Liver (tissue), 8 donors: ENCODE measurements at regions not wholly inside any gene's neighbourhood (a gene's known extent, or its start where the extent isn't known, plus 50 kb on each side); places are given as distances from the start of the nearest gene placed in this dataset.

ENCODE experiments used
- DNase-seq: peaks from one replicate; pipeline ENCODE4 v3.0.0-alpha.2; 2017; ENCODE audit warnings: low spot score
- H3K27ac ChIP-seq, 2 donors: one replicate each; pipeline ENCODE4 v1.7.0; 2013; ENCODE audit warnings: inconsistent platforms in 2 of 2, low read length in 2 of 2, control low read depth in 1 of 2, low read depth in 1 of 2, mild to moderate bottlenecking in 1 of 2
- H3K27me3 ChIP-seq, 4 donors: one replicate each; pipeline versions ENCODE4 v1.6.1 to v1.7.0; 2013; ENCODE audit warnings: low read length in 3 of 4, inconsistent platforms in 1 of 4, mild to moderate bottlenecking in 1 of 4, moderate library complexity in 1 of 4; ENCODE audit not compliant: control insufficient read depth in 4 of 4, insufficient read depth in 4 of 4
- H3K36me3 ChIP-seq, 4 donors: one replicate each; pipeline versions ENCODE4 v1.6.1 to v1.7.0; 2013; ENCODE audit warnings: low read length in 3 of 4, mild to moderate bottlenecking in 3 of 4, low read depth in 1 of 4, moderate library complexity in 1 of 4; ENCODE audit not compliant: control insufficient read depth in 4 of 4, insufficient read depth in 3 of 4
- H3K4me1 ChIP-seq, 4 donors: one replicate each; pipeline versions ENCODE4 v1.6.1 to v1.7.0; 2013; ENCODE audit warnings: low read length in 3 of 4, mild to moderate bottlenecking in 3 of 4, moderate library complexity in 1 of 4; ENCODE audit not compliant: control insufficient read depth in 4 of 4, insufficient read depth in 4 of 4
- H3K4me3 ChIP-seq, 3 donors: one replicate each; pipeline versions ENCODE4 v1.6.1 to v1.7.0; 2013; ENCODE audit warnings: low read length in 3 of 3, control low read depth in 1 of 3, low read depth in 1 of 3, mild to moderate bottlenecking in 1 of 3
- H3K9ac ChIP-seq, 2 donors: one replicate each; pipeline ENCODE4 v1.7.0; 2013; ENCODE audit warnings: low read length in 2 of 2, mild to moderate bottlenecking in 2 of 2, moderate library complexity in 2 of 2, control low read depth in 1 of 2, low read depth in 1 of 2
- H3K9me3 ChIP-seq, 4 donors: one replicate each; pipeline versions ENCODE4 v1.6.1 to v1.7.0; 2013; ENCODE audit warnings: low read length in 3 of 4; ENCODE audit not compliant: control insufficient read depth in 4 of 4
- CTCF ChIP-seq: fragments of 150-350 bp; IDR thresholded peaks from 2 replicates; pipeline ENCODE4 v1.5.1; 2017; ENCODE audit warnings: improper control_type of control experiment, low read depth, low read length; ENCODE audit not compliant: missing input control
- EGR1 ChIP-seq, 2 donors: IDR thresholded peaks; 2 replicates each; pipeline ENCODE4 v1.6.1; 2016 to 2018; ENCODE audit warnings: antibody characterized with exemption in 2 of 2, low read depth in 2 of 2
- FOXA1 ChIP-seq: IDR thresholded peaks from 2 replicates; pipeline ENCODE4 v1.6.1; 2016; ENCODE audit warnings: antibody characterized with exemption
- FOXA2 ChIP-seq: IDR thresholded peaks from 2 replicates; pipeline ENCODE4 v1.6.1; 2016; ENCODE audit warnings: antibody characterized with exemption
- GABPA ChIP-seq, 2 donors: IDR thresholded peaks in 1 of 2; conservative IDR thresholded peaks in 1 of 2; 2 replicates each; pipeline ENCODE4 v1.6.1; 2016; ENCODE audit warnings: antibody characterized with exemption in 2 of 2, mild to moderate bottlenecking in 1 of 2, moderate library complexity in 1 of 2
- HNF4G ChIP-seq: IDR thresholded peaks from 2 replicates; pipeline ENCODE4 v1.6.1; 2016; ENCODE audit warnings: antibody characterized with exemption
- JUND ChIP-seq, 2 donors: IDR thresholded peaks; 2 replicates each; pipeline ENCODE4 v1.6.1; 2016; ENCODE audit warnings: antibody characterized with exemption in 2 of 2
- NR2F2 ChIP-seq: IDR thresholded peaks from 2 replicates; pipeline ENCODE4 v1.6.1; 2016; ENCODE audit warnings: antibody characterized with exemption
- RXRA ChIP-seq, 2 donors: IDR thresholded peaks; 2 replicates each; pipeline ENCODE4 v1.6.1; 2017 to 2018; ENCODE audit warnings: antibody characterized with exemption in 2 of 2, mild to moderate bottlenecking in 1 of 2
- YY1 ChIP-seq: IDR thresholded peaks from 2 replicates; pipeline ENCODE4 v1.6.1; 2016; ENCODE audit warnings: antibody characterized with exemption, mild to moderate bottlenecking
- WGBS: extraction: QIAGEN DNeasy Blood & Tissue Kit; methylation state at CpG from one replicate; pipeline ENCODE4 v1.1.7; 2013; 5-methylcytosine and 5-hydroxymethylcytosine counted together
- TF ChIP-seq, protein P1 (sequence below): IDR thresholded peaks from 2 replicates; pipeline ENCODE4 v1.6.1; 2016; ENCODE audit warnings: antibody characterized with exemption
- TF ChIP-seq, protein P2 (sequence below): IDR thresholded peaks from 2 replicates; pipeline ENCODE4 v1.6.1; 2016; ENCODE audit warnings: antibody characterized with exemption
- TF ChIP-seq, protein P3 (sequence below): IDR thresholded peaks from 2 replicates; pipeline ENCODE4 v1.6.1; 2016; ENCODE audit warnings: antibody characterized with exemption, mild to moderate bottlenecking
- donor health status: healthy.
- donor health status: healthy.
- donor health status: healthy.
- donor health status: healthy.
- donor health status: healthy.

GRCh38 chr2:104023306-104023705 is 830.6 kb upstream of the POU3F3 start:
- Histone ChIP-seq H3K36me3 (no peaks in the 10 kb centered on the region), H3K4me3 (no peak overlapping the region), H3K9me3 (no peaks in the 10 kb centered on the region), H3K9ac (no peak overlapping the region), H3K27me3 (peaks cover 0 to 3% (median 0%) of the 10 kb centered on the region in 4 donors), H3K27ac (no peak overlapping the region), H3K4me1 (no peaks in the 10 kb centered on the region)
- DNase-seq = no peak
- TF ChIP-seq, protein P1, sequence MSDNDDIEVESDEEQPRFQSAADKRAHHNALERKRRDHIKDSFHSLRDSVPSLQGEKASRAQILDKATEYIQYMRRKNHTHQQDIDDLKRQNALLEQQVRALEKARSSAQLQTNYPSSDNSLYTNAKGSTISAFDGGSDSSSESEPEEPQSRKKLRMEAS = no peak
- TF ChIP-seq, protein P2, sequence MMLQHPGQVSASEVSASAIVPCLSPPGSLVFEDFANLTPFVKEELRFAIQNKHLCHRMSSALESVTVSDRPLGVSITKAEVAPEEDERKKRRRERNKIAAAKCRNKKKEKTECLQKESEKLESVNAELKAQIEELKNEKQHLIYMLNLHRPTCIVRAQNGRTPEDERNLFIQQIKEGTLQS = no peak
- TF ChIP-seq CTCF (no peak), YY1 (no peak), RXRA (IDR thresholded peaks at IDR 0.05) (no peak), FOXA2 (no peak)
- WGBS = 81% methylated on average over 2 of the region's 2 CpGs

DNA sequence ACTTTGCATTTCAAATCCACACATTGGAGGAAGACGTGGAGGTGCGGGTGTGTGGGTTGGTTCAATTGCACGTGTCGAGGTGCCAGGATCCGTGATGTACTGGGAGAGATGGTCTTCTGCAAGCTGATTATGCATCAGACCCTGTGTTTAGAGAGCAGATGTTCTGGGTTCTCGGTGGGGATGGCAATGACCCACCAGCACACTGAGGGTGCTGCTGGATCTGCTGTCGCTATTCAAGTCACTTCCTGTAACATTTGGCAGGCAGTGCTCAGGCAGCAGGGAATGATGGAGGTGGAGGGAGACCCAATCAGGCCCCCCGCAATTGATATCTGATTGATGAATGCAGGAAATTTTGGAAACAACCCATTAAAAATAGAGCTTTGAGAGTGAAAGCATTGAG is 830.1 kb upstream of the POU3F3 start:
- Histone ChIP-seq H3K9me3 (no peaks in the 10 kb centered on the region), H3K27me3 (peaks cover 0 to 3% (median 0%) of the 10 kb centered on the region in 4 donors), H3K4me1 (no peaks in the 10 kb centered on the region), H3K27ac (no peak overlapping the region), H3K4me3 (no peak overlapping the region), H3K36me3 (no peaks in the 10 kb centered on the region), H3K9ac (no peak overlapping the region)
- TF ChIP-seq EGR1 (IDR thresholded peaks at IDR 0.05; ENCODE audit: low read depth in 2 of 2) (no peak), FOXA1 (no peak), NR2F2 (no peak), FOXA2 (no peak), JUND (IDR thresholded peaks at IDR 0.05) (no peak), CTCF (no peak), HNF4G (no peak), GABPA (IDR thresholded peaks at IDR 0.05 in 1 of 2, conservative IDR thresholded peaks at IDR 0.05 in 1 of 2) (no peak)
- TF ChIP-seq, protein P1 = no peak
- TF ChIP-seq, protein P3, sequence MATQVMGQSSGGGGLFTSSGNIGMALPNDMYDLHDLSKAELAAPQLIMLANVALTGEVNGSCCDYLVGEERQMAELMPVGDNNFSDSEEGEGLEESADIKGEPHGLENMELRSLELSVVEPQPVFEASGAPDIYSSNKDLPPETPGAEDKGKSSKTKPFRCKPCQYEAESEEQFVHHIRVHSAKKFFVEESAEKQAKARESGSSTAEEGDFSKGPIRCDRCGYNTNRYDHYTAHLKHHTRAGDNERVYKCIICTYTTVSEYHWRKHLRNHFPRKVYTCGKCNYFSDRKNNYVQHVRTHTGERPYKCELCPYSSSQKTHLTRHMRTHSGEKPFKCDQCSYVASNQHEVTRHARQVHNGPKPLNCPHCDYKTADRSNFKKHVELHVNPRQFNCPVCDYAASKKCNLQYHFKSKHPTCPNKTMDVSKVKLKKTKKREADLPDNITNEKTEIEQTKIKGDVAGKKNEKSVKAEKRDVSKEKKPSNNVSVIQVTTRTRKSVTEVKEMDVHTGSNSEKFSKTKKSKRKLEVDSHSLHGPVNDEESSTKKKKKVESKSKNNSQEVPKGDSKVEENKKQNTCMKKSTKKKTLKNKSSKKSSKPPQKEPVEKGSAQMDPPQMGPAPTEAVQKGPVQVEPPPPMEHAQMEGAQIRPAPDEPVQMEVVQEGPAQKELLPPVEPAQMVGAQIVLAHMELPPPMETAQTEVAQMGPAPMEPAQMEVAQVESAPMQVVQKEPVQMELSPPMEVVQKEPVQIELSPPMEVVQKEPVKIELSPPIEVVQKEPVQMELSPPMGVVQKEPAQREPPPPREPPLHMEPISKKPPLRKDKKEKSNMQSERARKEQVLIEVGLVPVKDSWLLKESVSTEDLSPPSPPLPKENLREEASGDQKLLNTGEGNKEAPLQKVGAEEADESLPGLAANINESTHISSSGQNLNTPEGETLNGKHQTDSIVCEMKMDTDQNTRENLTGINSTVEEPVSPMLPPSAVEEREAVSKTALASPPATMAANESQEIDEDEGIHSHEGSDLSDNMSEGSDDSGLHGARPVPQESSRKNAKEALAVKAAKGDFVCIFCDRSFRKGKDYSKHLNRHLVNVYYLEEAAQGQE = no peak
- DNase-seq = no peak
- 40% methylated on average over 8 of the region's 8 CpGs for WGBS
